GM23338 (cell line): ENCODE measurements at regions not wholly inside any gene's neighbourhood (a gene's known extent, or its start where the extent isn't known, plus 50 kb on each side); places are given as distances from the start of the nearest gene placed in this dataset.

ENCODE experiments used
- ATAC-seq: fragments of 200-7000 bp; cut with Tn5 transposase; 3 replicates; pipeline ENCODE4 v1.9.1; 2020
- DNase-seq: peaks from one replicate; pipeline ENCODE4 v3.0.0-alpha.2; 2015; ENCODE audit warnings: low spot score
- H2AFZ ChIP-seq: fragments of 200-600 bp; sonication (generic); 2 replicates; pipeline ENCODE4 v1.8.0; 2016; ENCODE audit warnings: antibody characterized with exemption, mild to moderate bottlenecking, moderate library complexity
- H3F3A ChIP-seq: fragments of 200-600 bp; sonication (generic); replicated peaks from 2 replicates; pipeline ENCODE4 v1.8.0; 2017; ENCODE audit warnings: antibody characterized with exemption, mixed run types, low read depth
- H3K27ac ChIP-seq: fragments of 200-600 bp; sonication (generic); 2 replicates; pipeline ENCODE4 v1.6.1; 2016; ENCODE audit warnings: low read depth
- H3K27me3 ChIP-seq: fragments of 200-600 bp; sonication (generic); 2 replicates; pipeline ENCODE4 v1.8.0; 2016; ENCODE audit warnings: mild to moderate bottlenecking, mixed run types, moderate library complexity; ENCODE audit not compliant: insufficient read depth
- H3K36me3 ChIP-seq: fragments of 200-600 bp; sonication (generic); 2 replicates; pipeline ENCODE4 v1.8.0; 2016; ENCODE audit warnings: mild to moderate bottlenecking; ENCODE audit not compliant: insufficient read depth
- H3K4me1 ChIP-seq: fragments of 200-600 bp; sonication (generic); 2 replicates; pipeline ENCODE4 v1.8.0; 2016; ENCODE audit warnings: mild to moderate bottlenecking, moderate library complexity; ENCODE audit not compliant: insufficient read depth
- H3K4me2 ChIP-seq: fragments of 200-600 bp; sonication (generic); 2 replicates; pipeline ENCODE4 v1.7.1; 2017; ENCODE audit warnings: mixed run types
- H3K4me3 ChIP-seq: fragments of 200-600 bp; sonication (generic); 2 replicates; pipeline ENCODE4 v1.6.1; 2016; ENCODE audit warnings: mixed run types
- H3K79me2 ChIP-seq: fragments of 200-600 bp; sonication (generic); replicated peaks from 2 replicates; pipeline ENCODE4 v1.8.0; 2017; ENCODE audit warnings: mild to moderate bottlenecking; ENCODE audit not compliant: insufficient read depth
- H3K9me2 ChIP-seq: fragments of 200-600 bp; sonication (generic); 2 replicates; pipeline ENCODE4 v1.8.0; 2017; ENCODE audit not compliant: insufficient read depth
- H4K20me1 ChIP-seq: fragments of 200-600 bp; sonication (generic); replicated peaks from 2 replicates; pipeline ENCODE4 v1.8.0; 2017; ENCODE audit warnings: mild to moderate bottlenecking; ENCODE audit not compliant: insufficient read depth
- H3K27ac Mint-ChIP-seq: 2 replicates; pipeline ENCODE4 v1.8.0; 2020; ENCODE audit warnings: inconsistent platforms, mild to moderate bottlenecking, moderate library complexity, mixed read lengths
- H3K27me3 Mint-ChIP-seq: 3 replicates; pipeline ENCODE4 v1.8.0; 2022; ENCODE audit warnings: low read depth, mild to moderate bottlenecking, moderate library complexity, mixed read lengths, inconsistent platforms; ENCODE audit not compliant: insufficient read depth, poor library complexity
- H3K36me3 Mint-ChIP-seq: 3 replicates; pipeline ENCODE4 v1.8.0; 2021; ENCODE audit warnings: low read depth, mild to moderate bottlenecking, inconsistent platforms, moderate library complexity, mixed read lengths
- H3K4me1 Mint-ChIP-seq: 3 replicates; pipeline ENCODE4 v1.8.0; 2020; ENCODE audit warnings: mild to moderate bottlenecking, inconsistent platforms, mixed read lengths
- H3K4me3 Mint-ChIP-seq: 3 replicates; pipeline ENCODE4 v1.8.0; 2021; ENCODE audit warnings: moderate library complexity, mild to moderate bottlenecking, inconsistent platforms, mixed read lengths
- H3K9me3 Mint-ChIP-seq: 3 replicates; pipeline ENCODE4 v1.8.0; 2020; ENCODE audit warnings: moderate library complexity, mild to moderate bottlenecking, inconsistent platforms, mixed read lengths
- CREB1 ChIP-seq: fragments of 250-450 bp; sonication (Bioruptor Pico); IDR thresholded peaks from 2 replicates; pipeline ENCODE4 v1.5.0; 2020; ENCODE audit warnings: low read depth, mild to moderate bottlenecking, moderate library complexity
- CTCF ChIP-seq, 2 experiments: fragments of 200-600 bp in 1 of 2; sonication (generic) in 1 of 2; conservative IDR thresholded peaks; 2 replicates each; pipeline versions ENCODE4 v1.5.1 to v1.6.1; 2016 to 2017; ENCODE audit warnings: antibody characterized with exemption in 2 of 2, low read depth in 2 of 2, mild to moderate bottlenecking in 2 of 2, moderate library complexity in 1 of 2
- ETS1 ChIP-seq: IDR thresholded peaks from 2 replicates; pipeline ENCODE4 v1.6.1; 2016; ENCODE audit warnings: antibody characterized with exemption
- EZH2 ChIP-seq: fragments of 200-600 bp; sonication (generic); IDR thresholded peaks from one replicate; pipeline ENCODE4 v1.8.0; 2017; ENCODE audit warnings: antibody characterized with exemption, mild to moderate bottlenecking, low read depth; ENCODE audit not compliant: unreplicated experiment
- JUNB ChIP-seq: IDR thresholded peaks from one replicate; pipeline ENCODE4 v1.6.1; 2016; ENCODE audit warnings: antibody characterized with exemption; ENCODE audit not compliant: unreplicated experiment
- NANOG ChIP-seq: IDR thresholded peaks from 2 replicates; pipeline ENCODE4 v1.6.1; 2016; ENCODE audit warnings: antibody characterized with exemption, borderline replicate concordance
- POLR2AphosphoS5 ChIP-seq: IDR thresholded peaks from 2 replicates; pipeline ENCODE4 v1.6.1; 2016; ENCODE audit warnings: antibody characterized with exemption, low read depth
- ZNF114 ChIP-seq: fragments of 250-450 bp; sonication (Bioruptor Pico); IDR thresholded peaks from 2 replicates; pipeline ENCODE4 v1.5.0; 2020; ENCODE audit warnings: mild to moderate bottlenecking, moderate library complexity
- ZNF462 ChIP-seq: fragments of 250-450 bp; sonication (Bioruptor Pico); IDR thresholded peaks from 2 replicates; pipeline ENCODE4 v1.5.0; 2020; ENCODE audit warnings: mild to moderate bottlenecking, moderate library complexity

- H3K9me3 Mint-ChIP-seq, result no peaks in the 10 kb centered on the region
- H3K4me3 ChIP-seq, result no peak overlapping the region
- H3K27ac Mint-ChIP-seq, result no peak overlapping the region
- H2AFZ ChIP-seq, result no peak overlapping the region
- no peaks in the 10 kb centered on the region for H4K20me1 ChIP-seq
- no peaks in the 10 kb centered on the region for H3K79me2 ChIP-seq
- H3K36me3 ChIP-seq, result no peaks in the 10 kb centered on the region
- H3K4me1 ChIP-seq, result no peaks in the 10 kb centered on the region
- no peak overlapping the region for H3K4me3 Mint-ChIP-seq
- no peaks in the 10 kb centered on the region for H3K27me3 Mint-ChIP-seq
- no peaks in the 10 kb centered on the region for H3K36me3 Mint-ChIP-seq
- TF ChIP-seq CREB1 (CRISPR knock-in tag), result no peak
- TF ChIP-seq NANOG, result no peak
- no peak for TF ChIP-seq ETS1
- no peak for TF ChIP-seq EZH2
- TF ChIP-seq CTCF (conservative IDR thresholded peaks at IDR 0.05; ENCODE audit: low read depth in 2 of 2), result no peak
- H3K27ac ChIP-seq, result no peak overlapping the region
- H3K9me2 ChIP-seq, result 0 out of 2 replicates have a peak, but pooled peaks cover 6% of the 10 kb centered on the region
- ATAC-seq (no peak), DNase-seq (no peak)
- no peaks in the 10 kb centered on the region for H3K27me3 ChIP-seq
- no peaks in the 10 kb centered on the region for H3F3A ChIP-seq
- no peaks in the 10 kb centered on the region for H3K4me1 Mint-ChIP-seq
- no peak overlapping the region for H3K4me2 ChIP-seq
These were observed 246.2 kb downstream of the SEC23A start for GRCh38 chr14:38856798-38857197.

GRCh38 chr14:38855513-38855912, 247.5 kb downstream of the SEC23A start:
- Histone ChIP-seq H3K79me2 (no peaks in the 10 kb centered on the region), H3K27ac (no peak overlapping the region), H3K4me3 (no peak overlapping the region), H2AFZ (no peak overlapping the region), H3K36me3 (no peaks in the 10 kb centered on the region), H3F3A (no peaks in the 10 kb centered on the region), H3K4me1 (no peaks in the 10 kb centered on the region), H4K20me1 (no peaks in the 10 kb centered on the region), H3K9me2 (0 out of 2 replicates have a peak, but pooled peaks cover 6% of the 10 kb centered on the region), H3K4me2 (no peak overlapping the region), H3K27me3 (no peaks in the 10 kb centered on the region)
- Mint-ChIP-seq H3K36me3 (no peaks in the 10 kb centered on the region), H3K27me3 (no peaks in the 10 kb centered on the region), H3K4me1 (no peaks in the 10 kb centered on the region), H3K9me3 (no peaks in the 10 kb centered on the region), H3K4me3 (no peak overlapping the region), H3K27ac (no peak overlapping the region)
- no peak for ATAC-seq
- DNase-seq, result no peak
- TF ChIP-seq CREB1 (CRISPR knock-in tag) (no peak), NANOG (no peak), ETS1 (no peak), ZNF462 (CRISPR knock-in tag) (no peak), ZNF114 (CRISPR knock-in tag) (no peak), JUNB (no peak), POLR2AphosphoS5 (no peak), CTCF (conservative IDR thresholded peaks at IDR 0.05; ENCODE audit: low read depth in 2 of 2) (no peak)
